GM23248 (cell line): ENCODE measurements at regions not wholly inside any gene's neighbourhood (a gene's known extent, or its start where the extent isn't known, plus 50 kb on each side); places are given as distances from the start of the nearest gene placed in this dataset.

Source experiments
- DNase-seq: peaks from one replicate; pipeline ENCODE4 v3.0.0-alpha.2; 2015
- H2AFZ ChIP-seq: fragments of 200-600 bp; sonication (generic); 2 replicates; pipeline ENCODE4 v1.6.1; 2016; ENCODE audit warnings: antibody characterized with exemption
- H3F3A ChIP-seq: fragments of 200-600 bp; sonication (generic); 2 replicates; pipeline ENCODE4 v1.6.1; 2016; ENCODE audit warnings: mild to moderate bottlenecking, antibody characterized with exemption, mixed run types; ENCODE audit not compliant: insufficient read depth
- H3K27ac ChIP-seq: fragments of 200-600 bp; sonication (generic); 2 replicates; pipeline ENCODE4 v1.5.1; 2016; ENCODE audit warnings: mild to moderate bottlenecking
- H3K27me3 ChIP-seq: fragments of 200-600 bp; sonication (generic); replicated peaks from 2 replicates; pipeline ENCODE4 v1.6.1; 2016; ENCODE audit warnings: mild to moderate bottlenecking; ENCODE audit not compliant: insufficient read depth
- H3K36me3 ChIP-seq: fragments of 200-600 bp; sonication (generic); 2 replicates; pipeline ENCODE4 v1.6.1; 2016; ENCODE audit warnings: low read depth, mild to moderate bottlenecking
- H3K4me1 ChIP-seq: fragments of 200-600 bp; sonication (generic); 2 replicates; pipeline ENCODE4 v1.6.1; 2016; ENCODE audit warnings: mild to moderate bottlenecking; ENCODE audit not compliant: insufficient read depth
- H3K4me2 ChIP-seq: fragments of 200-600 bp; sonication (generic); one replicate; pipeline ENCODE4 v1.6.1; 2016; ENCODE audit warnings: mild to moderate bottlenecking; ENCODE audit not compliant: unreplicated experiment
- H3K4me3 ChIP-seq: fragments of 200-600 bp; sonication (generic); 2 replicates; pipeline ENCODE4 v1.5.1; 2016; ENCODE audit warnings: mild to moderate bottlenecking
- H3K79me2 ChIP-seq: fragments of 200-600 bp; sonication (generic); 2 replicates; pipeline ENCODE4 v1.6.1; 2016; ENCODE audit warnings: mild to moderate bottlenecking; ENCODE audit not compliant: insufficient read depth
- H3K9ac ChIP-seq: fragments of 200-600 bp; sonication (generic); 2 replicates; pipeline ENCODE4 v1.6.1; 2016; ENCODE audit warnings: mild to moderate bottlenecking
- H3K9me2 ChIP-seq: fragments of 200-600 bp; sonication (generic); 2 replicates; pipeline ENCODE4 v1.6.1; 2016; ENCODE audit warnings: mixed run types, mild to moderate bottlenecking, moderate library complexity; ENCODE audit not compliant: insufficient read depth
- H3K9me3 ChIP-seq: fragments of 200-600 bp; sonication (generic); one replicate; pipeline ENCODE4 v1.6.1; 2017; ENCODE audit warnings: low read depth
- H4K20me1 ChIP-seq: fragments of 200-600 bp; sonication (generic); 2 replicates; pipeline ENCODE4 v1.6.0; 2016; ENCODE audit not compliant: insufficient read depth
- EZH2 ChIP-seq: fragments of 200-600 bp; sonication (generic); IDR thresholded peaks from 2 replicates; pipeline ENCODE4 v1.6.1; 2018; ENCODE audit warnings: antibody characterized with exemption, mild to moderate bottlenecking; ENCODE audit not compliant: insufficient read depth, poor library complexity, severe bottlenecking
- EZH2phosphoT487 ChIP-seq: fragments of 200-600 bp; sonication (generic); IDR thresholded peaks from 2 replicates; pipeline ENCODE4 v1.6.1; 2018; ENCODE audit warnings: antibody characterized with exemption, moderate library complexity, mild to moderate bottlenecking, low read depth; ENCODE audit not compliant: insufficient read depth
- WGBS, 2 experiments: methylation state at CpG; one replicate each; pipeline ENCODE4 v1.1.6; 2015 to 2017; ENCODE audit warnings: low lambda C conversion rate in 2 of 2, low coverage in 1 of 2; ENCODE audit errors: missing lambda C conversion rate in 2 of 2; 5-methylcytosine and 5-hydroxymethylcytosine counted together
- in situ Hi-C: fragments of 300-500 bp; cut with MboI; formaldehyde crosslinking; loops from 2 replicates; pipeline ENCODE4 v1.15.0; 2020

DNA sequence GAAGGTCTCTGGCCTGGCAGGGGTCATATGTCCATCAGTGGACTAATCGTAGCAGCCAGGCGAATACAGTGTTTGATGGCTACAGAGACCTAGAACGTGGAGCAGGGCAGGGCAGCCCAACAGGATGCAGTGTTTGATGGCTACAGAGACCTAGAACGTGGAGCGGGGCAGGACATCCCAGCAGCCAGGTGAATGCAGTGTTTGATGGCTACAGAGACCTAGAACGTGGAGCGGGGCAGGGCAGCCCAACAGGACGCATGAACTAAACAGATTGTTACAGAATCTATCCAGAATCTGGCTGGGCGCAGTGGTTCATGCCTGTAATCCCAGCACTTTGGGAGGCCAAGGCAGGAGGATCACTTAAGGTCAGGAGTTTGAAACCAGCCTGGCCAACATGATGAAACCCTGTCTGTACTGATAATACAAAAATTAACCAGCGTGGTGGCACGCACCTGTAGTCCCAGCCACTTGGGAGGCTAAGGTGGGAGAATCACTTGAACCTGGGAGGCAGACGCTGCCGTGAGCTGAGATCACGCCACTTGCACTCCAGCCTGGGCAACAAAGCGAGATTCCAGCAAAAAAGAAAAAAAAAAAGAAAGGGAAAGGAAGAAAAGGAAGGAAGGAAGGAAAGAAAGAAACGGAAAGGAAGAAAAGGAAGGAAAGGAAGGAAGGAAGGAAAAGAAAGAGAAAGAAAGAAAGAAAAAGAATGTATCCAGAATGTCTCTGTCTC lies 65.2 kb upstream of the RPH3AL start:
- no peak overlapping the region for H3K9ac ChIP-seq
- no peak overlapping the region for H3K4me3 ChIP-seq
- no peaks in the 10 kb centered on the region for H4K20me1 ChIP-seq
- H3F3A ChIP-seq: no peaks in the 10 kb centered on the region
- no peak overlapping the region for H2AFZ ChIP-seq
- no peaks in the 10 kb centered on the region for H3K27me3 ChIP-seq
- no peaks in the 10 kb centered on the region for H3K4me1 ChIP-seq
- TF ChIP-seq EZH2phosphoT487 (no peak), EZH2 (no peak)
- H3K4me2 ChIP-seq: no peak overlapping the region
- H3K36me3 ChIP-seq: no peaks in the 10 kb centered on the region
- H3K9me3 ChIP-seq: no peaks in the 10 kb centered on the region
- 87 to 89% methylated on average over 16 of the region's 16 CpGs for WGBS, 2 experiments
- no peaks in the 10 kb centered on the region for H3K9me2 ChIP-seq
- no peak for DNase-seq
- in situ Hi-C loops: no loop called here
- no peak overlapping the region for H3K27ac ChIP-seq
- H3K79me2 ChIP-seq: no peaks in the 10 kb centered on the region

DNA sequence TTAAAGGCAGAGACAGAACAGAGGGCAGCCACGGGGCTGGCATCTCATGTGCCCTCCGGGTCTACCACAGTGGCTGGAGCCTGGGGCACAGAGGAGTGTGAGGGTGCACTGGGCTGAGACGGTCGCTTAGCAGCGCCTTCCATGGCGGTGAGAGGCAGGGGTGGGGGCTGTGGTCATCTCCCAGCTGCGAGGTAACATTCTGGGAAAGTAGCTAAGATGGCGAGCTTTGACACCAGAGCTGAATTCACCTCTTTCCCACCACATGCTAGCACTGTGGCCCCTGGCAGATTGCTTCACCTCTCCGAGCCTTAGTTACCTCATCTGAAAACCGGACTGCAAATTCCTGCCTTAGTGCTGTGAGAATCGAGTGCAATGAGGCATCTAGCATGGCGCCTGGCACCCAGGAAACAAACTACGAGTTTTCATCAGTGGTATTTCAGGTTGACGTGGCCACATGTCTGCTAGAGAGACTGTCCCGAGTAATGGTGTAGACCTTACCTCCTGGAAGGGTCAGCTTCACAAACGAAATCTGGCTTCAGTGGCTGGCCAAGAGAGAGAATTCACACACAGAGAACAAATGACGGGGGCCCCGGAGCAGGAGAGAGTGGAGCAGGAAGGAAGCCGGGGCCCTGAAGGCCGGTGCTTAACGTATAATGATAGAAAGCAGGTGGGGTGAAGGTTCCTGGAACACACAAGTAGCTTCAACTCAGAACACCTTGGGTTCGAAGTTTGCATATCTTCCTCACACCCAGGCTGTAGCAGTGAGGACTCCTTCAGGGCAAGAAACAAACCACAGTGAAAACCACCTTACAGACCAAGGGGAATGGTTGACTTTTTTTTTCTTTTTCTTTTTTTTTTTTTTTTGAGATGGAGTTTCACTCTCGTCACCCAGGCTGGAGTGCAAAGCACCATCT lies 63.9 kb upstream of the RPH3AL start:
- Histone ChIP-seq H3F3A (peaks cover 5% of the 10 kb centered on the region; the same call in 1 of the 2 replicates), H3K4me1 (0 out of 2 replicates have a peak, but pooled peaks cover 6% of the 10 kb centered on the region), H3K4me3 (no peak overlapping the region), H4K20me1 (no peaks in the 10 kb centered on the region), H3K9me3 (no peaks in the 10 kb centered on the region), H3K36me3 (no peaks in the 10 kb centered on the region), H3K9me2 (no peaks in the 10 kb centered on the region), H3K27ac (no peak overlapping the region), H3K79me2 (no peaks in the 10 kb centered on the region), H2AFZ (no peak overlapping the region), H3K9ac (no peak overlapping the region), H3K4me2 (no peak overlapping the region), H3K27me3 (no peaks in the 10 kb centered on the region)
- in situ Hi-C loops: no loop called here
- no peak for TF ChIP-seq EZH2phosphoT487
- no peak for TF ChIP-seq EZH2
- 80 to 81% methylated on average over 22 to 23 of the region's 23 CpGs for WGBS, 2 experiments
- DNase-seq: no peak

DNA sequence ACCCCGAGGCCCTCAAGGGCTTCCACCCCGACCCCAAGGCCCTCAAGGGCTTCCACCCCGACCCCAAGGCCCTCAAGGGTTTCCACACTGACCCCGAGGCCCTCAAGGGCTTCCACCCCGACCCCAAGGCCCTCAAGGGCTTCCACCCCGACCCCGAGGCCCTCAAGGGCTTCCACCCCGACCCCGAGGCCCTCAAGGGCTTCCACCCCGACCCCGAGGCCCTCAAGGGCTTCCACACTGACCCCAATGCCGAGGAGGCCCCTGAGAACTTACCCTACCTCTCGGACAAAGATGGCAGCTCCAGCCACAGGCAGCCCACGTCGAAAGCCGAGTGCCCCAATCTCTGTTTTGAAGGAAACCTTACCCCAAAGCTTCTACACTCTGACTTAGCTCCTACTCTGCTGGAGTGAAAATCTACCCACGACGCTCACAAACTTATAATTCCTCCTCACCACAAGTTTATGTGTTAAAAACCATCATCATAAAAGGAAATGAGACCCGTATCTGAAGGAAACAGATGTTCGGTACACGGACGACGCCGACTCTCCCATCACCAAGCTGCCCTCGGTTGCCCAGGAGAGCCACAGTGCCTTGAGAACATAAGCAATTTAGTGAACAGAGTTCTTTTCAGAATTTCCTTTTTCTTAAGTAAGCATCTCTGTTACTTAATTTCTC lies 61.2 kb upstream of the RPH3AL start:
- no peak overlapping the region for H3K4me3 ChIP-seq
- no peaks in the 10 kb centered on the region for H4K20me1 ChIP-seq
- H3F3A ChIP-seq: peaks cover 14% of the 10 kb centered on the region; the same call in 1 of the 2 replicates
- H3K27ac ChIP-seq: no peak overlapping the region
- 0 out of 2 replicates have a peak, but pooled peaks cover 7% of the 10 kb centered on the region for H3K4me1 ChIP-seq
- H3K27me3 ChIP-seq: no peaks in the 10 kb centered on the region
- H3K9me2 ChIP-seq: no peaks in the 10 kb centered on the region
- no peak overlapping the region for H2AFZ ChIP-seq
- in situ Hi-C loops: no loop called here
- no peaks in the 10 kb centered on the region for H3K9me3 ChIP-seq
- no peaks in the 10 kb centered on the region for H3K79me2 ChIP-seq
- H3K9ac ChIP-seq: no peak overlapping the region
- no peak overlapping the region for H3K4me2 ChIP-seq
- H3K36me3 ChIP-seq: no peaks in the 10 kb centered on the region
- DNase-seq: no peak
- WGBS, 2 experiments: 90 to 94% methylated on average over 15 to 25 of the region's 25 CpGs
- no peak for TF ChIP-seq EZH2
- no peak for TF ChIP-seq EZH2phosphoT487

DNA sequence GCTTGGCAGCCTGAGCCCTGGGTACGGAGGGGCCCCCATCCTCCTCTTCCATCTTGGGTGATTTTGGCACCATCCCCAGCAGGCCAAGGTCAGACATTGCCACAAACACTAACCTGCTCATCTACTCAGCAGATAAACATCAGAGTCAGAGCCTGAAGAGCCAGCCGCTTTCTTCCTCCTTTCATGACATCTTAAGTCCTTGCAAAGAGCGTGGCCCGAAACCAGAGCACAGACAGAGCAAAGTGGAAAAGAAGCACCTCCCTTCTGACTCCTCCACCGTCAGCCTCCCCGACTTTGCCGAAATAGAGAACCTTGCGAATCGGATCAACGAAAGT lies 60.4 kb upstream of the RPH3AL start:
- Histone ChIP-seq H3K4me1 (0 out of 2 replicates have a peak, but pooled peaks cover 7% of the 10 kb centered on the region), H3K27me3 (no peaks in the 10 kb centered on the region), H3K9me3 (no peaks in the 10 kb centered on the region), H4K20me1 (no peaks in the 10 kb centered on the region), H3K36me3 (no peaks in the 10 kb centered on the region), H3K27ac (no peak overlapping the region), H3K4me3 (no peak overlapping the region), H2AFZ (no peak overlapping the region), H3K9me2 (no peaks in the 10 kb centered on the region), H3F3A (peaks cover 14% of the 10 kb centered on the region; the same call in 1 of the 2 replicates), H3K4me2 (no peak overlapping the region), H3K79me2 (no peaks in the 10 kb centered on the region), H3K9ac (no peak overlapping the region)
- WGBS, 2 experiments: 91 to 94% methylated on average over 10 of the region's 10 CpGs
- TF ChIP-seq EZH2phosphoT487 (no peak), EZH2 (no peak)
- DNase-seq: no peak
- in situ Hi-C loops: no loop called here
